ENCODE measurements at regions not wholly inside any gene's neighbourhood (a gene's known extent, or its start where the extent isn't known, plus 50 kb on each side); places are given as distances from the start of the nearest gene placed in this dataset.

GRCh38 chr6:128570680-128571063 is 50.3 kb upstream of the PTPRK start:
- no peak for TF ChIP-seq RARB (CRISPR knock-in tag; IDR thresholded peaks at IDR 0.05)
- no peak for TF ChIP-seq TCF4 (CRISPR knock-in tag; IDR thresholded peaks at IDR 0.05; ENCODE audit: borderline replicate concordance)
- no peak for TF ChIP-seq CSRNP3 (CRISPR knock-in tag; IDR thresholded peaks at IDR 0.05)
- no peak for TF ChIP-seq ISL1 (CRISPR knock-in tag; IDR thresholded peaks at IDR 0.05)
- TF ChIP-seq ARNTL (CRISPR knock-in tag; IDR thresholded peaks at IDR 0.05; ENCODE audit: borderline replicate concordance, low read depth), result no peak
- TF ChIP-seq ZFP30 (CRISPR knock-in tag; IDR thresholded peaks at IDR 0.05), result no peak
- TF ChIP-seq GLIS3 (CRISPR knock-in tag; IDR thresholded peaks at IDR 0.05), result no peak
- no peak for TF ChIP-seq ZNF70 (CRISPR knock-in tag; IDR thresholded peaks at IDR 0.05)
- TF ChIP-seq ZNF565 (CRISPR knock-in tag; conservative IDR thresholded peaks at IDR 0.05; ENCODE audit: low read depth), result no peak
- no peak for TF ChIP-seq PPARA (CRISPR knock-in tag; IDR thresholded peaks at IDR 0.05; ENCODE audit: borderline replicate concordance)
- no peak for TF ChIP-seq ESRRG (CRISPR knock-in tag; IDR thresholded peaks at IDR 0.05)
- peak; percentile 22 for ATAC-seq

GRCh38 chr6:128569732-128570679 is 49.6 kb upstream of the PTPRK start:
- TF ChIP-seq CREB5 (CRISPR knock-in tag; IDR thresholded peaks at IDR 0.05; ENCODE audit: low read depth), result no peak
- TF ChIP-seq ZC3H10 (CRISPR knock-in tag; IDR thresholded peaks at IDR 0.05), result no peak
- no peak for TF ChIP-seq TOX (CRISPR knock-in tag; IDR thresholded peaks at IDR 0.05; ENCODE audit: borderline replicate concordance)
- no peak for TF ChIP-seq ZFP3 (CRISPR knock-in tag; IDR thresholded peaks at IDR 0.05)
- TF ChIP-seq RARB (CRISPR knock-in tag; IDR thresholded peaks at IDR 0.05), result no peak
- no peak for TF ChIP-seq ISL1 (CRISPR knock-in tag; IDR thresholded peaks at IDR 0.05)
- no peak for TF ChIP-seq ZNF8 (CRISPR knock-in tag; IDR thresholded peaks at IDR 0.05)
- TF ChIP-seq BACH2 (CRISPR knock-in tag; IDR thresholded peaks at IDR 0.05; ENCODE audit: borderline replicate concordance), result no peak
- TF ChIP-seq ESRRG (CRISPR knock-in tag; IDR thresholded peaks at IDR 0.05), result no peak
- no peak for TF ChIP-seq SNAI2 (CRISPR knock-in tag; IDR thresholded peaks at IDR 0.05)
- TF ChIP-seq CSDC2 (CRISPR knock-in tag; IDR thresholded peaks at IDR 0.05), result no peak
- no peak for TF ChIP-seq TSHZ2 (CRISPR knock-in tag; IDR thresholded peaks at IDR 0.05)
- TF ChIP-seq PATZ1 (CRISPR knock-in tag; IDR thresholded peaks at IDR 0.05; ENCODE audit: borderline replicate concordance), result no peak
- TF ChIP-seq ZFP30 (CRISPR knock-in tag; IDR thresholded peaks at IDR 0.05), result no peak
- no peak for TF ChIP-seq TCF4 (CRISPR knock-in tag; IDR thresholded peaks at IDR 0.05; ENCODE audit: borderline replicate concordance)
- TF ChIP-seq ZNF565 (CRISPR knock-in tag; conservative IDR thresholded peaks at IDR 0.05; ENCODE audit: low read depth), result no peak
- TF ChIP-seq PPARA (CRISPR knock-in tag; IDR thresholded peaks at IDR 0.05; ENCODE audit: borderline replicate concordance), result no peak
- no peak for TF ChIP-seq CSRNP3 (CRISPR knock-in tag; IDR thresholded peaks at IDR 0.05)
- TF ChIP-seq POU6F1 (CRISPR knock-in tag; IDR thresholded peaks at IDR 0.05; ENCODE audit: borderline replicate concordance, low read depth), result no peak
- no peak for TF ChIP-seq GLIS3 (CRISPR knock-in tag; IDR thresholded peaks at IDR 0.05)
- peak; percentile 93 for ATAC-seq

Data from SK-N-SH treated with all-trans-retinoic acid at 6 μM for 48 hours (cell line).